HK-2 (cell line): ENCODE measurements at regions not wholly inside any gene's neighbourhood (a gene's known extent, or its start where the extent isn't known, plus 50 kb on each side); places are given as distances from the start of the nearest gene placed in this dataset.

Experiments
- DNase-seq: peaks from one replicate; pipeline ENCODE4 v3.0.0-alpha.2; 2018; ENCODE audit not compliant: unreplicated experiment

GRCh38 chr4:180486342-180486741, 1756.9 kb upstream of the TENM3 start:
- no peak for DNase-seq

- no peak for DNase-seq
Observed at GRCh38 chr4:180489787-180490186, 1753.4 kb upstream of the TENM3 start.

- no peak for DNase-seq
Observed at GRCh38 chr4:180491210-180491609, 1752.0 kb upstream of the TENM3 start.

GRCh38 chr4:180493299-180493698, 1749.9 kb upstream of the TENM3 start:
- no peak for DNase-seq

- DNase-seq = no peak
Observed at GRCh38 chr4:180500154-180500553, 1743.0 kb upstream of the TENM3 start.

GRCh38 chr4:180512801-180513475, 1730.3 kb upstream of the TENM3 start:
- no peak for DNase-seq

GRCh38 chr4:180518906-180519305, 1724.3 kb upstream of the TENM3 start:
- no peak for DNase-seq

GRCh38 chr4:180521181-180521580, 1722.0 kb upstream of the TENM3 start:
- no peak for DNase-seq

GRCh38 chr4:180525523-180526077, 1717.6 kb upstream of the TENM3 start:
- DNase-seq = no peak

GRCh38 chr4:180528003-180528402, 1715.2 kb upstream of the TENM3 start:
- no peak for DNase-seq

GRCh38 chr4:180530787-180531186, 1712.4 kb upstream of the TENM3 start:
- DNase-seq = no peak

- DNase-seq = no peak
Observed at GRCh38 chr4:180532691-180533090, 1710.5 kb upstream of the TENM3 start.

- no peak for DNase-seq
Observed at GRCh38 chr4:180538384-180539057, 1704.7 kb upstream of the TENM3 start.

GRCh38 chr4:180539284-180539683, 1703.9 kb upstream of the TENM3 start:
- no peak for DNase-seq

- DNase-seq = no peak
Observed at GRCh38 chr4:180541678-180542077, 1701.5 kb upstream of the TENM3 start.

- DNase-seq = peak; percentile 27
Observed at GRCh38 chr4:180542445-180543100, 1700.6 kb upstream of the TENM3 start.

- DNase-seq = no peak
Observed at GRCh38 chr4:180550106-180550505, 1693.1 kb upstream of the TENM3 start.

- no peak for DNase-seq
Observed at GRCh38 chr4:180557348-180557747, 1685.9 kb upstream of the TENM3 start.

GRCh38 chr4:180557950-180558349, 1685.3 kb upstream of the TENM3 start:
- no peak for DNase-seq

GRCh38 chr4:180558427-180558826, 1684.8 kb upstream of the TENM3 start:
- DNase-seq = no peak

- DNase-seq = no peak
Observed at GRCh38 chr4:180560896-180561295, 1682.3 kb upstream of the TENM3 start.

- DNase-seq = no peak
Observed at GRCh38 chr4:180564026-180564425, 1679.2 kb upstream of the TENM3 start.

GRCh38 chr4:180564448-180564847, 1678.8 kb upstream of the TENM3 start:
- no peak for DNase-seq
